Rectal smooth muscle tissue (tissue), 1 donor: ENCODE measurements at regions not wholly inside any gene's neighbourhood (a gene's known extent, or its start where the extent isn't known, plus 50 kb on each side); places are given as distances from the start of the nearest gene placed in this dataset.
"Not testable (repeated sequence)": the region's sequence is repeated elsewhere in the genome, so short reads cannot be mapped to it uniquely, and the experiment has no call there.

Experiments
- H3K27ac ChIP-seq: one replicate; pipeline ENCODE4 v1.7.0; 2013; ENCODE audit warnings: low read depth, low read length, inconsistent platforms
- H3K27me3 ChIP-seq: one replicate; pipeline ENCODE4 v1.7.0; 2013; ENCODE audit warnings: low read length; ENCODE audit not compliant: control insufficient read depth, insufficient read depth
- H3K36me3 ChIP-seq: one replicate; pipeline ENCODE4 v1.7.0; 2013; ENCODE audit warnings: low read length; ENCODE audit not compliant: control insufficient read depth, insufficient read depth
- H3K4me1 ChIP-seq: one replicate; pipeline ENCODE4 v1.7.0; 2013; ENCODE audit warnings: low read length; ENCODE audit not compliant: control insufficient read depth, insufficient read depth
- H3K4me3 ChIP-seq: one replicate; pipeline ENCODE4 v1.7.0; 2013; ENCODE audit warnings: low read length
- H3K9ac ChIP-seq: one replicate; pipeline ENCODE4 v1.7.0; 2013; ENCODE audit warnings: low read length

- no peaks in the 10 kb centered on the region for H3K27me3 ChIP-seq
- H3K4me3 ChIP-seq, result no peak overlapping the region
- H3K9ac ChIP-seq, result no peak overlapping the region
- H3K4me1 ChIP-seq, result no peaks in the 10 kb centered on the region
- no peaks in the 10 kb centered on the region for H3K36me3 ChIP-seq
- H3K27ac ChIP-seq, result no peak overlapping the region
Measured at GRCh38 chr9:31389075-31389474, 995.4 kb upstream of the ACO1 start.

DNA sequence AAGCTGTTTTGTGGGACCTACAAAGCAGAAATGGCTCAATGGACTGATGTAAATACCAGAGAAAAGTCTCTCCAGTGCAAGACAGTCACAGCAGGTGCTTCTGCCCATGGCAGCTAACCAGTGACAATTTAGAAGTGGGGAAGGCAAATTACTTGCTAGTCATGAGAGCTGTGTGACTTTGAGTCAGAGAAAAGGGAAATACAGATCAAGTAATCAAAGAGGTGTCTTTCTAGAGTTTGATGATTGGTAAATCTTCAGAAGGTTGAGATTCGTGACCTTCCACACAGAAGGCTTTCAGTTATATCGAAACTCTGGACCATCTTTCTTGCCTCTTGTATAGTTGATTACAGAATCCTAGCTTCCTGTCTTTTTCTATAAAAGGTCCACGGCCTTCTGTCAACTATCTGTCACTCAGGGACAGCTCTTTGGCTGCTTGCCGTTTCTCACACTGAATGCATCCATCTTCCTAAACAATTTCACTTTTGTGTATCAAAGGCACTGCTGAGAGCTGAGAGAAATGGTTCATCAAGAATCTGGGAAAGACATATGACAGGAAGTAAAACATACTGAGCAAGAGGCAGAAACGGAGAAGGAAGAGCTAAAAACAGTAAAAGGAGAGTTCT lies 993.9 kb upstream of the ACO1 start:
- H3K27me3 ChIP-seq, result no peaks in the 10 kb centered on the region
- H3K9ac ChIP-seq, result no peak overlapping the region
- H3K27ac ChIP-seq, result no peak overlapping the region
- no peaks in the 10 kb centered on the region for H3K36me3 ChIP-seq
- no peaks in the 10 kb centered on the region for H3K4me1 ChIP-seq
- H3K4me3 ChIP-seq, result no peak overlapping the region

GRCh38 chr9:31393240-31393639 lies 991.2 kb upstream of the ACO1 start:
- Histone ChIP-seq H3K4me3 (no peak overlapping the region), H3K27ac (no peak overlapping the region), H3K9ac (no peak overlapping the region), H3K4me1 (no peaks in the 10 kb centered on the region), H3K27me3 (no peaks in the 10 kb centered on the region), H3K36me3 (no peaks in the 10 kb centered on the region)

- no peaks in the 10 kb centered on the region for H3K27me3 ChIP-seq
- H3K36me3 ChIP-seq, result no peaks in the 10 kb centered on the region
- H3K9ac ChIP-seq, result no peak overlapping the region
- H3K4me3 ChIP-seq, result no peak overlapping the region
- H3K27ac ChIP-seq, result no peak overlapping the region
- no peaks in the 10 kb centered on the region for H3K4me1 ChIP-seq
Measured at GRCh38 chr9:31394015-31394473, 990.4 kb upstream of the ACO1 start.

DNA sequence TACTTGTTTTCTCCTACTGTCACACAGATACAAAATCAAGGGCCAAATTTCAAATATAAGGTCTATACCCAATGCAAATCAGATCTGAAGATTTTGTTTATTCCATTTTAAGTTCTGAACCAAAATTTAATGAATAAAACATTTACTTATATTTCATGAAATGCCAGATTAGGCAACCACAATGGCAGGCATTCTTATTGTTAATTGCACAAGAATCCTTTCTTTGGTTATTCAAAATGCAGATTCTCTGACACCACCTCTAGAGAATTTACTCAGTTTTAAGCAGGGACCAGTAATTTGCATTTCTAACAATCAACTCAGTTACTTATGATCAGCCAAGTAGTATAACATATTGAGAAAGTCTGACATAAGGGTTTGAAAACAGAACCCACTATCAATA lies 972.4 kb upstream of the ACO1 start:
- no peak overlapping the region for H3K27ac ChIP-seq
- no peak overlapping the region for H3K9ac ChIP-seq
- H3K4me3 ChIP-seq, result no peak overlapping the region
- H3K27me3 ChIP-seq, result no peaks in the 10 kb centered on the region
- no peaks in the 10 kb centered on the region for H3K4me1 ChIP-seq
- H3K36me3 ChIP-seq, result no peaks in the 10 kb centered on the region

DNA sequence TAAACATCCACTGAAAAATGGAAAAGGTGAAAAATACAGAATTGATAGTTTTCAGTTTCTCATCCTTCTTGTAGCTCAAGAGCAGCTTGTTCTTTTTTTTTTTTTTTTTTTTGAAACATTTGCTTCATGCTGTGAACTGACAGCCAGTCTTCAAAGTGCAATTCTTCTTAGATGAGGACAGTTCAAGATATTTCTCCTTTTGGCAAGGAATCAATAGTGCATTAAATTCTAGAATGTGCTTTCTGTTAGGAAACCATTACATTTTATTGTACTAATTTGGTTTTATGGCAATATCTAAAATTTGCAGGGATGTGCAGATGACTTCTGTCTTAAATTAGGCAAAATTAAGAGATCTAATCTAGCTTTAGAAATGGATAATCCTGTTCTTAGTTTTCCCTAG lies 969.3 kb upstream of the ACO1 start:
- no peaks in the 10 kb centered on the region for H3K27me3 ChIP-seq
- H3K27ac ChIP-seq, result no peak overlapping the region
- no peak overlapping the region for H3K4me3 ChIP-seq
- no peak overlapping the region for H3K9ac ChIP-seq
- H3K36me3 ChIP-seq, result no peaks in the 10 kb centered on the region
- H3K4me1 ChIP-seq, result no peaks in the 10 kb centered on the region

DNA sequence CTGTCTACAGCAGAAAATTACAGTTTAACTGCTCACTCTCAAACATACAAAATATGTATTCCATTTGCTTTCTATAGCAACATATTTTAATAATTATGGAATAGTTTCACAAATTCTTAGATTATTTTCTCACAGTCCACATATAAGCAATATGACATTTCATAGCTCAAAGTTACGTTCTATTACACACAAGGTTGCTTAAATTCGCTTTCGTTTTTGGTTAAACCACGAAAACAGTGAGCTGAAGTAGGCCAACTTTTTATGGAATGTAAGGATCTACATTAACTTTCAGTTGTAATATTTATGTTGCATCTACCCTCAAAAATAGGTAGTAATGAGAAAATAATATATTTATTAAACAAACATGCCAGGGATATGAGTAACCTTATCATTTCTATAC lies 966.0 kb upstream of the ACO1 start:
- Histone ChIP-seq H3K4me3 (no peak overlapping the region), H3K4me1 (no peaks in the 10 kb centered on the region), H3K27me3 (no peaks in the 10 kb centered on the region), H3K9ac (no peak overlapping the region), H3K36me3 (no peaks in the 10 kb centered on the region), H3K27ac (no peak overlapping the region)

GRCh38 chr9:31443630-31444457 lies 940.6 kb upstream of the ACO1 start:
- not testable (repeated sequence) for H3K4me3 ChIP-seq, H3K9ac ChIP-seq, H3K27ac ChIP-seq, H3K36me3 ChIP-seq, H3K27me3 ChIP-seq, H3K4me1 ChIP-seq

DNA sequence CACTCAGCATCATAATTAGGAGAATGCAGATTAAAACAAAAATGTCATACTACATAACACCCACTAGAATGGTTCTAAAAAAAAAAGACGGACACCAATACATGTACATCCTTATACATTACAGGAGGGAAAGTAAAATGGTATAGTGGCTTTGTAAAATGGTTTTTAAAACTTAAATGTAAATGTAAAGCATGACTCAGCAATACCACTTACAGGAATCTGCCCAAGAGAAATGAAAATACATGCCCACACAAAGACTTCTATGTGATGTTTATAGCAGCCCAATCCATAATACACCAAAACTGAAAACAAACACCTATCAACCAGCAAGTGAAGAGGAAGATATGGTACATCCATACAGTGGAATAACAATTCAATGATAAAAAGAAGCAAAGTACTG lies 939.1 kb upstream of the ACO1 start:
- Histone ChIP-seq H3K4me3 (no peak overlapping the region), H3K9ac (no peak overlapping the region), H3K27me3 (no peaks in the 10 kb centered on the region), H3K36me3 (no peaks in the 10 kb centered on the region), H3K27ac (no peak overlapping the region), H3K4me1 (no peaks in the 10 kb centered on the region)

- H3K27me3 ChIP-seq, result no peaks in the 10 kb centered on the region
- H3K27ac ChIP-seq, result no peak overlapping the region
- H3K4me3 ChIP-seq, result no peak overlapping the region
Measured at GRCh38 chr9:31445960-31446359, 938.5 kb upstream of the ACO1 start.

GRCh38 chr9:31467075-31467474 lies 917.4 kb upstream of the ACO1 start:
- Histone ChIP-seq H3K4me1 (no peaks in the 10 kb centered on the region), H3K9ac (no peak overlapping the region), H3K27me3 (no peaks in the 10 kb centered on the region), H3K36me3 (no peaks in the 10 kb centered on the region), H3K27ac (no peak overlapping the region), H3K4me3 (no peak overlapping the region)

More at GRCh38 chr9:31445960-31446359, 938.5 kb upstream of the ACO1 start:
- Histone ChIP-seq H3K4me1 (no peaks in the 10 kb centered on the region), H3K36me3 (no peaks in the 10 kb centered on the region), H3K9ac (no peak overlapping the region)

DNA sequence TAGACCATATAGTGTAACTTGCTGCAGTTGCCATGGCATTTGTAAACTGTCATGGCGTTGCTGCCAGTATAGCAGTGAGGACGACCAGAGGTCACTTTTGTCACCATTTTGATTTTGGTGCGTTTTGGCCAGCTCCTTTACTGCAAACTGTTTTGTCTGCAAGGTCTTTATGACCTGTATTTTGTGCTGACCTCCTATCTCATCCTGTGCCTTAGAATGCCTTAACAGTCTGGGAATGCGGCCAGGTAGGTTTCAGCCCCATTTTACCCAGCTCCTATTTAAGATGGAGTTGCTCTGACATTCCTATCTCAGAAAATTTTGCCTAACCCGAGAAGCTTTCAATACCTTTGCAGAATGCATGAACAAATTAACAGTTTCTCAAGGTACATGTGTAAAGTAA lies 914.4 kb upstream of the ACO1 start:
- Histone ChIP-seq H3K4me3 (no peak overlapping the region), H3K27ac (no peak overlapping the region), H3K27me3 (no peaks in the 10 kb centered on the region), H3K9ac (no peak overlapping the region), H3K36me3 (no peaks in the 10 kb centered on the region), H3K4me1 (no peaks in the 10 kb centered on the region)

DNA sequence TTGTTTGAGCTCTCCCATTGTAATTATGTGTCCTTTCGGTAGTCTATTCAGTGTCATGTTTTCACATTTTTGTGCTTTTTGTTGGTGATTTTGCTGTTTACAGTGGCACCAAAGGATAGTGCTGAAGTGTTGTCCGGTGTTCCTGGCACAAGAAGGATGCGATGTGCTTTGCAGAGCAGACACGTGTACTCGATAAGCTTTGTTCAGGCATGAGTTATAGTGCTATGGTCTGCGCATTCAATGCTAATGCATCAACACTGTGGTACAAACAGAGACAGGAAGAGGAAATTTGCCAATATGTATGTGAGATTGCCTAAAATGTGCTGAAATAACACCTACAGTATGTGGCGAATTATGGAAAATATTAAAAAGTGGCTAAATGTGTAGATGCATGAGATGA lies 913.4 kb upstream of the ACO1 start:
- Histone ChIP-seq H3K27ac (no peak overlapping the region), H3K4me1 (no peaks in the 10 kb centered on the region), H3K4me3 (no peak overlapping the region), H3K27me3 (no peaks in the 10 kb centered on the region), H3K9ac (no peak overlapping the region), H3K36me3 (no peaks in the 10 kb centered on the region)
